GM19452 (cell line): ENCODE measurements at regions not wholly inside any gene's neighbourhood (a gene's known extent, or its start where the extent isn't known, plus 50 kb on each side); places are given as distances from the start of the nearest gene placed in this dataset.
A peak's percentile ranks its signal among the peaks of the same experiment; 100 is the strongest.
"Not testable (repeated sequence)": the region's sequence is repeated elsewhere in the genome, so short reads cannot be mapped to it uniquely, and the experiment has no call there.

Experiments
- ATAC-seq: cut with Tn5 transposase; IDR thresholded peaks from one replicate; pipeline ENCODE4 v1.9.1; 2021; ENCODE audit not compliant: unreplicated experiment

DNA sequence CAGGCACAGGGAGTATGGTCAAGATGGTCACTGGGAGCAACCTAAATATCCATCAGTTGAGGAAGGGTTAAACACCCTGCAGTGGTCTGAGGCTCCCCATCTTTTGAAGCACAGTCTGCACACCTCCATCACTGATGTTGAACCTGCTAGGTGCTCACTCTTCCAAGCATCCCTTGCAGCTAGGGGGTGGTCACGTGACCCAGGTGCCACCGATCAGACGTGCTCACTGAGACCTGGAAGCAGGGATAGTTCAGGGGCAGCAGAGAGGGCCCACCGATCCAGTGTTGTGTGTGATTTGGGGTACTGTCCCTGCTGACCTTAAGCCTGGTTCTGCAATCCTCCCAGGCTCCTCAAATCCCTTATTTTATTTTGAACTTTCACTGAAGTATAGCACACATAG is 134.6 kb downstream of the CEBPB start:
- no peak for ATAC-seq

DNA sequence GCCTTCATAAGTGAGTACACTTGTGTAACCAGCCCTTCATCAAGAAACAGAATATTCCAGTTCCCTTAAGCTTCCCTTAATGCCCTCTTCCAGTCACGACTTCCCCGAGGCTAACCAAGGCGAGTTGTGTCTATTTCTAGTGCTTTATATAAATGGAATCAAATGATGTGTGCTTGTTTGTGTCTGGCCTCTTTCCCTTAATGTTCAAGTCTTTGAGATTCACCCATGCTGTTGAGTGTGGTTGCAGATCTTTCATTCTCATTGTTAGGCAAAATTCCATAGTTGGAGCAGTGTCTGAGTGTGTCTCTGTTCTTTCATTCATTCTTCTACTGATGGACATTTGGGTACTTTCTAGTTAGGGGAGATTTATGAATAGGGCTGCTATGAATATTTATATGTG is 135.0 kb downstream of the CEBPB start:
- no peak for ATAC-seq

DNA sequence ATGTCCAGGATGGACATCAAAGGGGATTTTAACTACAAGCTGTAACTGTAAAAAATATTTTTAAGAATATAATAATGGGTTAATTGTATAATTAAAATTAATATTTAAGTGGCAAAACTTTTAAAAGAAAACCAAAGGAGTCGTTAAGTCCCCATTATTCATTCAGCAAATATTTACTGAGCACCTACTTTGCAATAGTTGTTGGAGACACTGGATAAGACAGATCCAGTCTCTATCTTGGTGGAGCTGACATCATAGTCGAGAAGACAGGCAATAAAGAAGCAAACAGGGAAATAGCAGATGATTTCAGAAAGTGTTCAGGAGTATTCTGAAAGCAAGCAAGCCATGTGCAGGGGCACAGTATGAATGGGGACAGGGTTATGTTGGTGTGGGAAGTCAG is 137.0 kb downstream of the CEBPB start:
- ATAC-seq: no peak

DNA sequence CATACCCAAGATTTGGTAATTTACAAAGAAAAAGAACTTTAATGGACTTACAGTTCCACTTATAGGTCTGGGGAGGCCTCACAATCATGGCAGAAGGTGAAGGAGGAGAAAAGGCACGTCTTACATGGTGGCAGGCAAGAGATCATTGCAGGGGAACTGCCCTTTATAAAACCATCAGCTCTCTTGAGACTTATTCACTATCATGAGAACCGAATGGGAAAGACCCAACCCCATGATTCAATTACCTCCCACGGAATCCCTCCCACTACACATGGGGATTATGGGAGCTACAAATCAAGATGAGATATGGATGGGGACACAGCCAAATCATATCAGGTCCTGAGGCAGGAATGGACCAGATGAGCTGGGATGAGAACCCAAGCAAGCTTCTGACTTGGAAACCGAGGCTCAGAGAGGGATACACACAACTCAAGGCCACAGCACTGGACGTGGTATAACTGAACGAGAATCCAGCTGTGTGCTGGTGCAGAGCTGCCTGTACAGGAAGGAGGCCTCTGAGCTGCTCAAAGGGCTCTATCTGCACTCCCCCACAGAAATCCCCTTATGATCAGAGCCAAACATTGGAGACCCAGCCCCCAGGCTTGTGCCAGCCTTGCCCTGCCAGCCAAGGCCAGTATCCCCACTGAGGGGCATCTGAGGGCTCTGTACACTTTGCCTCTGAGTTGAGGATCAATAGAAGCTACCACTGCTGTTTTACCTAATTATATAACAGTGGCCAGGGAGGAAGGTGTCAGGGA is 137.8 kb downstream of the CEBPB start:
- ATAC-seq: no peak

DNA sequence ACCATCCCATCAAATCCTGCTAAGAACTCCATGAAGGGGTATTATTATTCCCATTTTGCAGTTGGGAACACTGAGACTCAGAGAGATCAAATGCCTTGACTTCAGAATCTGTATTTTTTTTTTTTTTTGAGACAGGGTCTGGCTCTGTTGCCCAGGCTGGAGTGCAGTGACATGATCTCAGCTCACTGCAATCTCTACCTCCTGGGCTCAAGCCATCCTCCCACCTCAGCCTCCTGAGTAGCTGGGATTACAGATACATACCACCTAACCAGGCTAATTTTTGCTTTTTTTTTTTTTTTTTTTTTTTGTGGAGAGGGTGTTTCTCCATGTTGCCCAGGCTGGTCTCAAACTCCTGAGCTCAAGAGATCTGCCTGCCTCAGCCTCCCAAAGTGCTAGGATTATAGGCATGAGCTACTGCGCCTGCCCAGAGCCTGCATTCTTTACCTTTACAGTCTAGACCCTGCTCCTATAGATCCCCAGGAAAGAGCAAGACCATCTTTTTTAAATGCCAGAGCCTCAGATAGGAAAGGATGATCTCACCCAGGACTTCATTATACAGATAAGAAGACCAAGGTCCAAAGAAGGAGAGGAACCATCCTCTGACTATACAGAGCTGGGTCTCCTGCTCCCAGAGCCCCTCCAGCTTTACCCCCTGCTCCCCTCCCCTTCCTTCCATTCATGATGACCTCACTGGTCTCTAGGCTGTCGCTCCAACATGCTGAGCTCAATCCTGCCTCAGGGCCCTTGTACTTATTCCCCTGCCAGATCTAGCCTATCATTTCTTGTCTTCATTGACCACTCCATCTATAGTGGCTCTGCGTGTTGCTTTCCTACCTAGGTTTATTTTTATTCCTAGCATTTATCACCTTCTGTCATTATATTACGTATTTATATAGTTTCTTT is 138.6 kb downstream of the CEBPB start:
- no peak for ATAC-seq

DNA sequence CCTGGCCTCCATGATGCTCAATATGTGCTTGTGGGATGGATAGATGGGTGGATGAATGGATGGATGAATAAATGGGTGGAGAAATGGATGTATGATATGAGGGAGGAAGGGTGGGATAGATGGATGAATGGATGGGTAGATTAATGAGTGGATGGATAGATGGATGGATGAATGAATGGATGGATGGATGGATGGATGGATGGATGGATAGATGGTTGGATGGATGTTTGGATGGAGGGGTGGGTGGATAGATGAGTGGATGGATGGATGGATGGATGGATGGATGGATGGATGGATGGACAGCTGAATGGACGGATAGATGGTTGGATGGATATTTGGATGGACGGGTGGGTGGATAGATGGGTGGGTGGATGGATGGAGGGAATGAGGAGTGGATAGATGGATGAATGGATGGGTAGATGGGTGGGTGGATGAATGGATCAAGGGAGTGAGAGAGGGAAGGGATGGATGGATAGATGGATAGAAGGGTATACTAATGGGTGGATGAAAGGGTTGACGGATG is 139.4 kb downstream of the CEBPB start:
- no peak for ATAC-seq

DNA sequence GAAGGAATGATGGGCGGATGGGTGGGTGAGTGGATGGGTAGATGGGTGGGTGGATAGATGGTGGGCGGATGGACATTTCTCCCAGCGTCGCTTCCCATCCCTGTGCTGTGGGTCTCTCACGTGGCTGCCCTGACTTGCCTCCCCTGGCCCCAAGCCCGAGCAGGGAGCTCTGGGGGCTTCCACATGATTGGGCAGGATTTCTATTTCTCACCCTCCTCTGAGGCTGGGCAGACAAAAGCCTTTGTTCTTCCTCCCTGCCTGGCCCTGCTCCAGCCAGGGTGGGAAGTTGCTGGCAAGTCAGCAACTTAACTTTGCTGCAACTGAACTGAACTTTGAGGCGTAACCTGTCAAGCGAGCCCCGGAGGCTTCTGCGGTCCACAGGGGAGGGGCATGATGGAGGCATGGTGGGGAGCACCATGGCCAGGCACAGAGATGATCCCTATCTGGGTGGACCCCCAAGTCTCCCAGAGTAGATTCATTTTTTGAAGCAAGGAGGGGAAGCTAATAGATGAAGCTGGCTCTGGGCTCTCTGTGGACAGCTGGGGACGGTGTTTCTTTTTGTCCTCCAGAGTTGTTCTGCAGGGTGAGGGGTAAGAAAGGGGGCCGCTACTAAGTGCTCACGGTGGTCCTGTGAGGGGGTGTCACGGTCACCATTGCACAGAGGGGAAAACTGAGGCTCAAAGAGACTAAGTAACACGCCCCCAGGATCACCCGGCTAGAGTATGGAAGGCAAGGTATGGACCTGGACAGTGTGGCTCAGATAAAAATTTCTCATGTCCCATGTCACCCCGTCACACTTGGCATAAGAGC is 140.1 kb downstream of the CEBPB start:
- ATAC-seq: no peak

DNA sequence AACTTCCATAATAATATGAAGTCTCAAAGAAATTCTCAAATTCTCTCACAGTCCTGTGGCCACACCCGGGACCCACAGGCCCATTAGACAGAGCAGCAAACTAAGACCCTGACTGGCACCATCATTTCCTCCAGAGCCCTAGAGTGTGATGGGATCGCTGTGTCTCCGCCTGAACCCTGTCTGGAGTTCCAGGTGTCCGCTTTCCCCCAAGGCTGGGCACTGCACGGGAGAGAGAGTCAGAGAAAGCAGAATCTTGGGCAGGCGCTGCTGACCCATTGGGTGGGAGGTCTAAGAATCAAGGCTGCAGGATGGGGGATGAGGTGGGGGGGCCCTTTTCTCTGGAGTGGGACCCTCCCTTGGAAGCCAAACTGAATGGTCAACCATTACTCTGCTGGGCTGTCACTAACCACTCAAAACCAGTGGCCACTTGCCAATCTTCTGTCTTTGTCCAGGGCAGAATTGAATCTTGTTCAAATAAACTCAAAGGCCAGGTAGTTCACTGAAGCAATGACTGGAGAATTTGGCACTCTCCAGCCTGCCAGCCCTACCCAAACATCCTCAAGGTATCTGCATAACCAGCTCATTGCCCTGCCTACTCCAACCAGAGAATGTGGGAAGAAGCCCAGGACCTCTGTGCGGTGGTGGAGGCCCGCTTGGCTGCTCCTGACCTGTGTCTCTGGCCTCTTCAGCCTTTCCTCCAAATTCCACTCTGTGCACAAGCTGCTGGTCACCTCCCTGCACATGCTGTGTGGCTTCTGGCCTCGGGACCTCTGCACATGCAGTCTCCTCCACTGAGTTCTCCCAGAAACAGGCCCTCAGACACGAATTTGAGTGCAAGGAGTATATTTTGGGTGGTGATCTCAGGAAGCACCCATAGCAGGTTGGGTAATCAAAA is 141.1 kb downstream of the CEBPB start:
- no peak for ATAC-seq

DNA sequence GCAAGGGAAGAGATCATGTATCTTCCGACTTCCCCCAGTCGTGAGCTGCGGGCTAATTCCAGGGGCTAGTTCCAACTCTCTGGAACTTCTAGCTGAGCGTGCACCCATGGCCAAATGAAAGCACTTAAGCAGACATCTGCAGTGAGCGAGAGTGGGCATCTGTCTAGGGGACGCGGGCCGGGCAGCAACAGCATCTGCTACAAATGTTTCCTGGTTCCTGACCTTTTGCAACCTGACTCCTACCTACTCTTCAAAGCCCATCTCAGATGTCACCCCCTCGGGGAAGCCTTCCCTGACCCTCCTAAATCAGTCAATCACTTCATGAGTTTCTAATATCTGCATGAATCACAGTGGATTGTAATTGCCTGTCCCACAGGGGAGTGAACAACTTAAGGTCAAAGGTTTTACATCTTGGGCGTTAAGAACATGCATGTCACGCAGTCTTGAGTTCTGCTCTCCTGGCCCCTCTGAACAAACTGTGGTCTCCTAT is 141.9 kb downstream of the CEBPB start:
- ATAC-seq: no peak

DNA sequence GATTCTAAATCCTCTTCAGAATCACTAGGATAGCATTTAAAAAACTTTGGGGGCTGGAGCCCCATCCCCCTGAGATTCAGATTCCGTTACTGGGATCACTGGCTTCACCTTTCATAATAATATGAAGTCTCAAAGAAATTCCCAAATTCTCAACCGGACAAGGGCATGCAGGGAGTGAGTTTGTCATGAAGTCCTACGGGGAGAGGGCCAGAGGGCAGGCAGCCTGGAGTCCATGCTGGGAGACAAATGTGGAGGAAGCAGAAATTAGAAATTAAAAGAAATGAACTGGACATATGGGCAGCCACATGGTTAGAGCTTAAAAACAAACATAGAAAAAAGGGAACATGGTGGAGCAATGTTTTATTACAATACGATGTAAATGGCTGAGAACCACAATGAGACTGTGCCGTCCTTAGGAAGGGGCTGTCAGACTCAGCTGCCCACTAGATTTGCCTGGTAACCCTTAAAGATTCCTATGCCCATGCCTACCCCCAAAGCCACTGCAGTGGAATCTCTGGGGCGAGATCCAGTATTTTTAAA is 142.6 kb downstream of the CEBPB start:
- ATAC-seq: no peak

DNA sequence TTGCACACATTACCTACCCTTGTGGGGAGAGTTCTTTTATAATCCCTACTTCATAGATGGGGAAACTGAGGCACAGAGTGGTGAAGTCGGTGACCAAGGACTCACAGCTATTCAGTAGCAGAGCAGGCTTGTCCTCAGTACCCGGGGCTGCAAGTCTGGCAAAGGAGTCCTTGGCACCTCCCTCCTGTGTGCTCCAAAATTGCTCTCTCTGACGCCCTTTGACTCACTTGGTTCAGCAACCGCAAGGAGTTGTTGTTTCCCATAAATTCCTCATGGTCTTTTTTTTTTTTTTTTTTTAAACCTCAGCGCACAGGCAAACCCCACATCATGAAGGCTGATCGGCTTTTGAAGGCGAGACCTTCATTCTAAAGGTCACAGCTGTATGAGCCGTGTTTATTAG is 143.2 kb downstream of the CEBPB start:
- ATAC-seq: no peak

DNA sequence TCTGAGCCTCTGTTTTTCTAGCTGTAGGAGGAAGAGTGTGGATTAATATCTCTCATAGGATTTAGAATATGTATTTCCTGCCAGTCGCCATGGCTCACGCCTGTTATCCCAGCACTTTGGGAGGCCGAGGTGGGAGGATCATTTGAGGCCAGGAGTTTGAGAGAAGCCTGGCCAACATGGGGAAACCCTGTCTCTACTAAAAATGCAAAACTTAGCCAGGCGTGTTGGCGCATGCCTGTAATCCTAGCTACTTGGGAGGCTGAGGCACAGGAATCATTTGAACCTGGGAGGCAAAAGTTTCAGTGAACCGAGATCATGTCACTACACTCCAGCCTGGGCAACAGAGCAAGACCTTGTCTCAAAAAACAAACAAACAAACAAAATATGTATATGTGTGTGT is 143.9 kb downstream of the CEBPB start:
- not testable (repeated sequence) for ATAC-seq

DNA sequence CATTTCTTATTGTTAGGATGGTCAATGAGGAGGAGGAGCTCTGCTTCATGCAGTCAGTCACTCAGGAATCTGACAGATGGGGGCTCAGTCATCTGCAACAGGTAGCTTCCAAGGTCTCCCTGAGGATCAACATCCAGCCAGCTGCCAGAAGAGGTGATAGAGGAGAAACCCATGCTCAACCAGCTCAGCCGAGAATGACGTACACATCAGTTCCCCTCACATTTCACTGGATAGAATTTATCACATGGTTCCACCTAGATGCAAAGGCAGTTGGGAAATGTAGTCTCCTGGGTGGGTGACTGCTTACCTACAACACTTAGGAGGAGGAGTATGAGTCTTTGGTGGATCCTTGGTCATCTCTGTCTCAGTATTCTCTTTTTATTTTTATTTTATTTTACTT is 144.5 kb downstream of the CEBPB start:
- ATAC-seq: no peak

DNA sequence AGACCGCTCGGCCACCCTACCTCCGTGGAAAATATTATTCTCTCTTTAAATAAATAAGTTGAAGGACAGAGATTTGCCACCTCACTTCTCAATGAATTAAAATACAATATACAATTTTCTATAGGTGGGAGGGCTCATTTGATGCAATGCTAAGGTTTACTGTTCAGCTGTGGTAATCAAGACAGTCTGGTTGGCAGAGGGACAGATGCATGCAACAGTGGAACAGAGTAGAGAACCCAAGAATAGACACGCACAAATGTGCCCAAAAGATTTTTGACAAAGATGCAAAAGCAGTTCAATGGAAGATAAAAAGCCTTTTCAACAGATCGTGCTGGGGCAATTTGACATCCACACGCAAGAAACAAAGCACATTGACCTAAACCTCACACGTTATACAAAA is 145.2 kb downstream of the CEBPB start:
- no peak for ATAC-seq

DNA sequence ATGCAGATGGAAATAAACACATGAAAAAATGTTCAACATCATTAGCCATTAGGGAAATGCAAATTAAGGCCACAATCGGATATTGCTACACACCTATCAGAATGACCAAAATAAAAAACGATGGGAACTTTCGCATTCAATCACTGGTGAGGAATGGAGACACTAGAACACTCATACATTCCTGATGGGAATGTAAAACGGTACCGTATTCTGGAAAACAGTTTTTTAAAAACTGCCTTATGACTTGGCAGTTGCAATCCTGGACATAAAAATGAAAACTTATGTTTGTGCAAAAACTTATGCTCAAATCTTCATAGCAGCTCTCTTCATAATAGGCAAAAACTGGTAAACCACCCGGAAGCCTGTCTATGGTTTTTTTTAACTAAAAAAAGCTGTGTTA is 146.0 kb downstream of the CEBPB start:
- no peak for ATAC-seq

DNA sequence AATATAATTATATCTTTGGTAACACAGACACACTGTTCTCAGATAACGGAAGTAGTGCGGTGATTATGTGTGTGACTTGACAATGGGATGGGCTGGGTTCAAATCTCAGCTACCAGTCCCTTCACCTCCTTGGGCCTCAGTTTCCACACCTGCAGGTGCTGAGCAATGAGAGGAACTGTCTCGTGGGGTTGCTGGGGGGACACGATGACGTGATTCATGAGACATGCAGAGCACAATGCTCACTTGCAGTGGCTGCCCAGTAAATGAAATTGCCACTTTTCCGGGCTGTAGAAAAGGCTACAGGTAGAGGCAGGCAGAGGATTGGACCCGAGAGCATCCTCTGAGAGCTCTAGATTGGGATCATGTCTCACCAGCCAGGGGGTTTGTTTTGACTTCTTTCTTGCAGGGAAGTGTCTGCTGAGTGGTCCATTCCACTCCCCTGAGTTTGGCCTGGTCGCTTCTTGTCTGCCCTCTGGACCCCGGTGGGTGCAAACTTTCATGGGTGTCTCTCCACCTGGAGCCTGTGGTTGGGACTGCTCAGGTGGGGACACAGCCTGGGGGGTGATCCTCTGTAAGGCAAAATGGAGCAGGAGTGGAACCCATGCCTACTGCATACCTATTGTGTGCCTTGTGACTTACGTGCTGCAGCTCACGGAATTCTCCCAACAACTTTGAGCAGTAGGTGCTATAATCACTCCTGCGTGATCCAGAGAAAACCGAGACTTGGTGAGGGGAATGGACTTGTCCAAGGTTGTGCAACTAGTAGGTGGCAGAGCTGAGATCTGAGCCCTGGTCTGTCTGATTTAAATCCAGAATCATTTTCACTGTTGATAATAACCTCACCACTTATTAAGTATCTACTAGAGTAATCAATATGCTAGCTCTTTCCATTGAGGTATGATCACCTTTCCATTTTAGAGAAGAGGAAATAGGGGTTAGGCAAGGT is 147.2 kb downstream of the CEBPB start:
- no peak for ATAC-seq

DNA sequence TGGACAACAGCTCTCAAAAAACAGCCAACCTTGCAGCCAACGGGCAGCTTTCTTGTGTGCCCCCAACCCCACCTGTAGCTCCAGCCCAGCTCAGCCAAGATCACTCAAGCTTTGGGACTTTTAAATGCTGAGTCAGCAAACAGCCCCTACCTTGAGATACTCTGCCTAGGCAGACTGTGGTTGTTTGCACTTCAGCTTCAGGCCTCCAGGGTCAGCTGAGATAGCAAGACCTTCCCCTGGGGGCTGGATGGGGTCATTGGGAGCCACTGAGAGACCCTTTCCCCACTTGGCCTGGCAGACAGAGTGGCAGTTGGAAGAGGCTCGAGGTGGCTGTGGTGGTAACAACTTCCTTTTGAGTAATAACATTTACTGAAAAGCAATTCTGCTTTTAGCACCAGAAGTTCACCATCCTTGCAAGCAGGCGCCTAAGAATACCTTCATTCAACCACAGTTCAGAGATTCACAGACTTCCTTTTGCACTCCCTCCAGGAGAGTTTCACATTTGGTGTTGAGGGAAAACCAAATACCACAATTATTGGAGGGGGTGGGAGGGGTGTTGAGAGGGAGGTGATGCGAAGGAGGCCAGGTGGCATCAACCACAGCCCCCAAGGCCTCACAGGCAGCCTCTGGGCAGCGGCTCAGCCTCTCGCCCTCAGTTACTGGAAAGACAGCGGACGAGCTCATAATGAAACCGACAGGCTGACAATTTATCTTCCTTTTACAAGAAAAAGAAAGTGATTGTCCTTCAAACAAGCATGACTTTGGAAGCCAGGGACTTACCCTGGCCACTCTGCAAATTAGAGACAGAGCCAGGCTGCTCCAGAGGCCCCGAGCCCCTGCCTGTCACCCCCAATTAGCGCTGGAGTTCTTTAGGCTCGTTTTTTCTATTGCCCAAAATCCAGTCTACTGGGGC is 148.1 kb downstream of the CEBPB start:
- peak; percentile 67 for ATAC-seq

DNA sequence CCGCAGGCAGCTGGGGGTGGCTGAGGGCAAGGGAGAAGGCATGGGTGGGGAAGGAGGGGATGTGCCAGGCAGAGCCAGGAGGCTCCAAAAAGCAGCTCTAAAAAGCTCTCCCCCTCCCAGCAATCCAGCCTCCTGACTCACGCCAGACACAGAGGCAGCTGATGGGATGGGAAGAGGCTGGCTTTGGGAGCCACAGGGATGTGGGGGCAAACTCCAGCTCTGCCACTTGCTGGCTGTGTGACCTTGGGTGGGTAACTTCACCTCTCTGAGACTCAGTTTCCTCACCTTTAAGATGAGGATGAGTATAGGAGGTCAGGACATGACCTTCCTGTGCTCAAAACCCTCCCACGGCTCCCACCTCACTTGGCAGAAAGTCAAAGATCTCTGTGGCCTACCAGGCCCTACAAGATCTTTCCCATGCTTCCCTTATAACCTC is 148.9 kb downstream of the CEBPB start:
- ATAC-seq: no peak
